Inferior parietal cortex (tissue), 1 donor: ENCODE measurements at regions not wholly inside any gene's neighbourhood (a gene's known extent, or its start where the extent isn't known, plus 50 kb on each side); places are given as distances from the start of the nearest gene placed in this dataset.

Experiments
- DNase-seq: peaks from one replicate; pipeline ENCODE4 v3.0.0-alpha.2; 2016; ENCODE audit errors: extremely low spot score

- DNase-seq, result no peak
Observed at GRCh38 chr17:33776903-33777302, 478.2 kb upstream of the CCL2 start.

GRCh38 chr17:33777674-33778073, 477.4 kb upstream of the CCL2 start:
- no peak for DNase-seq

GRCh38 chr17:33778505-33779233, 476.4 kb upstream of the CCL2 start:
- DNase-seq, result no peak

GRCh38 chr17:33779234-33779591, 475.9 kb upstream of the CCL2 start:
- peak; percentile 78 for DNase-seq

- DNase-seq, result no peak
Observed at GRCh38 chr17:33785281-33785680, 469.8 kb upstream of the CCL2 start.

- DNase-seq, result no peak
Observed at GRCh38 chr17:33786478-33786877, 468.6 kb upstream of the CCL2 start.

GRCh38 chr17:33789658-33790057, 465.4 kb upstream of the CCL2 start:
- no peak for DNase-seq

- DNase-seq, result no peak
Observed at GRCh38 chr17:33797181-33797580, 457.9 kb upstream of the CCL2 start.

- DNase-seq, result no peak
Observed at GRCh38 chr17:33798308-33798707, 456.8 kb upstream of the CCL2 start.

GRCh38 chr17:33802349-33803198, 452.5 kb upstream of the CCL2 start:
- DNase-seq, result no peak

- DNase-seq, result no peak
Observed at GRCh38 chr17:33803199-33803685, 451.8 kb upstream of the CCL2 start.

GRCh38 chr17:33803686-33804085, 451.4 kb upstream of the CCL2 start:
- DNase-seq, result no peak

GRCh38 chr17:33804401-33804800, 450.7 kb upstream of the CCL2 start:
- DNase-seq, result no peak

- no peak for DNase-seq
Observed at GRCh38 chr17:33806631-33807030, 448.5 kb upstream of the CCL2 start.

GRCh38 chr17:33809748-33810147, 445.3 kb upstream of the CCL2 start:
- DNase-seq, result no peak

GRCh38 chr17:33811004-33811760, 443.9 kb upstream of the CCL2 start:
- no peak for DNase-seq

GRCh38 chr17:33811984-33812577, 443.0 kb upstream of the CCL2 start:
- no peak for DNase-seq

- DNase-seq, result no peak
Observed at GRCh38 chr17:33814852-33815251, 440.2 kb upstream of the CCL2 start.

- no peak for DNase-seq
Observed at GRCh38 chr17:33816036-33816435, 439.0 kb upstream of the CCL2 start.

- DNase-seq, result no peak
Observed at GRCh38 chr17:33816842-33817617, 438.1 kb upstream of the CCL2 start.

- DNase-seq, result no peak
Observed at GRCh38 chr17:33819539-33819938, 435.5 kb upstream of the CCL2 start.
